ENCODE measurements at regions not wholly inside any gene's neighbourhood (a gene's known extent, or its start where the extent isn't known, plus 50 kb on each side); places are given as distances from the start of the nearest gene placed in this dataset.
"Not testable (repeated sequence)": the region's sequence is repeated elsewhere in the genome, so short reads cannot be mapped to it uniquely, and the experiment has no call there.

DNA sequence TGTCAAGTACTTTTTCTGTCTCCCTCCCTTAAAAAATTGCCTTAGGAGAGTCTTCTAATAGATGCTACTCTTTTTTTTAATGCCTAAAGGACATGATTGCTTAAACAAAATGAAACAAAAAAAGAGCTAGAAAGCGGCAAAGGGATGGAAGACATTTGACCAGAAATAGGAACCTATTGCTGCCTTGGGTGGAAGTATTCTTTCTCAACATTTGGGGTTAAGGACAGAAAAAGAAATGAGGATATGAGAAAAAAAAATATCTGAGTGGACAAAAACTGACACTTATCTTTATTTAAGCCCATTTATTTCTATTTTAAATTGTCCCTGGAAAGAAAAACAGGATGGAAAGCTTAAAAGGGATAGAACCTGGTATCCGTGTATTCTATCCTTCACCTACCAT lies 664.9 kb upstream of the CITED2 start:
- no peak for DNase-seq

GRCh38 chr6:140036196-140036595 lies 661.7 kb upstream of the CITED2 start:
- DNase-seq: no peak

- no peak for DNase-seq
These were observed 657.7 kb upstream of the CITED2 start for GRCh38 chr6:140032189-140032588.

- DNase-seq: no peak
These were observed 655.1 kb upstream of the CITED2 start for GRCh38 chr6:140029551-140029950.

GRCh38 chr6:140027219-140027618 lies 652.8 kb upstream of the CITED2 start:
- DNase-seq: no peak

DNA sequence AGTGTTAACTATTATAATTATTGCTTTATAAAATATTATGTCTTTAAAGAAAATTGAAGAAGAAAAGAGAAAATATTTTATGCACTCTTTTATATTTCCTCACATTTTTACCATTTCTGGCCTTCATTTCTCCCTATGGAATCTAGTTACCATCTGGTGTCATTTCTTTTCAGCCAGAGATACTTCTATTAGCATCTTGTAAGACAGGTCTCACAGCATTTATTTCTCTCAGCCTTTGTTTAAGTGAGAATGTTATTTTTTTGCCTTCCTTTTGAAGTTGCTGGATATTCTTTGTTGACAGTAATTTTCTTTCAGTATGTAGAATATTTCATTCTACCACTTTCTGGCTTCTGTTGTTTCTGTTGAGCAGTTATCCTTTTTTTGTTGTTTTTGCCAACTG lies 652.1 kb upstream of the CITED2 start:
- DNase-seq: no peak

- no peak for DNase-seq
These were observed 650.7 kb upstream of the CITED2 start for GRCh38 chr6:140025171-140025570.

DNA sequence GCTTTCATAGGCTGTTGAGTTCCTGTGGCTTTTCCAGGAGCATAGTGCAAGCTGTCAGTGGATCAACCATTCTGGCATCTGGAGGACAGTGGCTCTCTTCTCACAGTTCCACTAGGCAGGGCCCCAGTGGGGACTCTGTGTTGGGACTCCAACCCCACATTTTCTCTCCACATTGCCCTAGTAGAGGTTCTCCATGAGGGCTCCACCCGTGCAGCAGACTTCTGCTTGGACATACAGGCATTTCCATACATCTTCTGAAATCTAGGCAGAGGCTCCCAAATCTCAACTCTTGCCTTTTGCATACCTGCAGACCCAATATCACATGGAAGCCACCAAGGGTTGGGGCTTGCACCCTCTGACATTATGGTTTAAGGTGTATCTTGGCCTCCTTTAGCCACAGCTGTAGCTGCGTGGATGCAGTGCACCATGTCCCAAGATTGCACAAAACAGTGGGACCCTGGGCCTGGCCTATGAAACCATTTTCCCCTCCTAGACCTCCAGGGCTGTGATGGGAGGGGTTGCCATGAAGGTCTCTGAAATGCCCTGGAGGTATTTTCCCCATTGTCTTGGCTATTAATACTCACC lies 645.9 kb upstream of the CITED2 start:
- DNase-seq: no peak

DNA sequence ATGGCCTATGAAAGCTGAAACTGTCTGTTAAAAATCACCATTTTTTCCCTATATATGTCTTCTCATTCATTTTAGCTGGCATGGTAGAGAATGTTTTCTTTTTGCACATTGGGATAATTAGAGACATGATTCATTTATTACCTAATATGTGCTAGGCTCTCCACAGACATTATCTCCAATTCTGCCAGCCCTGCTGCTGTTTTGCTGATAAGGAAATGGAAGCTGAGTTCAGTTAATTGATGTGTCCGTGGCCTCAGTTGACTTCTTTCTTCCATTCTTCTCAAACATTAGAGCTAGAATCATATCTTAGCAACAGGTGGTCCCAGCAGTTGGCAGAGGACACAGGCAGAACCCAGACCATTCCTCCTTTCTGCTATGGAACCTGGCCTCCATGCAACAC lies 644.1 kb upstream of the CITED2 start:
- DNase-seq: no peak

- DNase-seq: no peak
These were observed 643.0 kb upstream of the CITED2 start for GRCh38 chr6:140017470-140017869.

- no peak for DNase-seq
These were observed 637.7 kb upstream of the CITED2 start for GRCh38 chr6:140012150-140012549.

DNA sequence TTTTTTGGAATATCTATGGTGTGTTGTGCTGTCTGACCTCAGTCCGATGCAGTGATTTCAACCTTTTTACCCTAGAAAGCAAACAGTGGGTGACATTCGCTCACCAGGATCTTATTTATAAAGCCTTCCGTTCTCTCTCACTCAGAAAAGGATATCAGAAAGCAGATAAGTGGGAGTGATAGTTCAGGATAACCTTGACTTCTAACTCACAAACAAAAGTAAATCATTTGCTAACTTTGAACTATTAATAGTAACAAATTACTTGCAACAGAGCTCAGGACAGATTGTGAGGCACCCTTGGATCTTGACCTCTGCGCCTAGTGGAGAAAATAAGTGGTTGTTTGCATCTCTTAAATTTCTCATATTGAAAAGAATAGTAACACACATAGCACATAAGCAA lies 637.1 kb upstream of the CITED2 start:
- DNase-seq: no peak

DNA sequence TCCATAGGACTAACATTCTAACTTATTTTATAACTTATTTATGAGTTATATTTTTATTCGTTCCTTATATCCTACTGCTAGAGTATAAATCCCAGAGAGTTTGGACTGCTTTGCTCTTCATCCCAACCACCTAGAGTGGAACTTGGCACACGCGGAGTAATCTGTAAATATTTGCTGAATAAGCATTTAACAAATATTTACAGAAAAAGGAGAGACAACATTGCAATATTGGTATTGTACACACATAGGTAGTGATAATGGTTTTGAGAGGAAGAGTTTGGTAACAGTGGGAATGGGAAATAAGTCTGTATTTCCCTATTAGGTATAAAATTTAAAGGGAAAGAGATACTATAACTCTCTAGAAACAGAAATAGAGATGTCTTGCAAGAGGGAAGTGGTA lies 634.8 kb upstream of the CITED2 start:
- DNase-seq: no peak

DNA sequence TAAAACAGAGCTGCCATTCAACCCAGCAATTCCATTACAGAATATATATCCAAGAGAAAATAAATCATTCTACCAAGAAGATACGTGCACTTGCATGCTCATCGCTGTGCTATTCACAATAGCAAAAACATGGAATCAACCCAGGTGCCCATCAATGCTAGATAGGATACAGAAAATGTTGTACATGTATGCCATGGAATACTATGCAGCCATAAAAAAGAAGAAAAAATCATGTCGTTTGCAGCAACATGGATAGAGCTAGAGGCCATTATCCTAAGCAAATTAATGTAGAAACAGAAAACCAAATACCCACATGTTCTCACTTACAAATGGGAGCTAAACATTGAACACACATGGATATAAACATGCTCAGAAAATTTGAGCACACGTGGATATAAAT lies 633.1 kb upstream of the CITED2 start:
- DNase-seq: no peak

DNA sequence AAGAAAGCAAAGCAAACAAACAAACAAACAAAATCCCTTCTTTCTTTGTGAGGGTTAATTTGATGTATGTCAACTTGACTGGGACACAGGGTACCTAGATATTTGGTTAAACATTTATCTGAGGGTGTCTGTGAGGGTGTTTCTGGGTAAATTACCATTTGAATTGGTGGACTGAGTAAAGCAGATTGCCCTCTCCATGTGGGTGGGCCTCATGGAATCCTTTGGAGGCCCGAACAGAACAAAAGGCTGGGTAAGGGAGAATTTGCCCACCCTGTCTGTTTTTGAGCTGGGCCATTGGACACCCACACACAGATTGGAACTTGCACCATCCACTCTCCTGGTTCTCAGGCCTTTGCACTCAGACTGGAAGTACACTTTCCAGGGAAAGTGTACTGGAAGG lies 628.8 kb upstream of the CITED2 start:
- no peak for DNase-seq

- no peak for DNase-seq
These were observed 628.1 kb upstream of the CITED2 start for GRCh38 chr6:140002396-140003022.

- DNase-seq: no peak
These were observed 627.4 kb upstream of the CITED2 start for GRCh38 chr6:140001821-140002341.

DNA sequence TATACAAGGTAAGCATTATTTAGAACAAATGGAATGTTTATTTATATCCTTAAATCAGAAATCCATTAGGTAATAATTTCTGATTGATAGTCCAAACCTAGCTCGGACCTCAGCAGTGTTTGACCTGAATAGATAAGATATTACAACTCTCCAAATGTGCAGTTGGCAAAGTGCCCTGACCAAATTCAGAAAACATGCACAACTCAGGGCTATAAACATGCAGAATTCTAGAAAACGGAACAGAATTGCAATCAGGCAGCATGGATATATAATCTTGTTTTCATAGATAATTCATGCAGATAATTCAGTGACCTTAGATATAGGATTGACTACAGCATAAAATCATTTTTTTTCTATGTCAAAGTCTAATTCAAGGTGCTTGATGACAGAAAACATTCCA lies 626.6 kb upstream of the CITED2 start:
- DNase-seq: no peak

DNA sequence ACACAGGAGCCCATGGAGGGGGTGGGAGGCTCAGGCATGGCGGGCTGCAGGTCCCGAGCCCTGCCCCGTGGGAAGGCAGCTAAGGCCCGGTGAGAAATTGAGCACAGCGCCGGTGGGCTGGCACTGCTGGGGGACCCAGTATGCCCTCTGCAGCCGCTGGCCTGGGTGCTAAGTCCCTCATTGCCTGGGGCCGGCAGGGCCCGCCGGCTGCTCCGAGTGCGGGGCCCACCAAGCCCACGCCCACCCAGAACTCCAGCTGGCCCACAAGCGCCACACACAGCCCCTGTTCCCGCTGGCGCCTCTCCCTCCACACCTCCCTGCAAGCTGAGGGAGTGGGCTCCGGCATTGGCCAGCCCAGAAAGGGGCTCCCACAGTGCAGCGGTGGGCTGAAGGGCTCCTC lies 625.2 kb upstream of the CITED2 start:
- DNase-seq: not testable (repeated sequence)

DNA sequence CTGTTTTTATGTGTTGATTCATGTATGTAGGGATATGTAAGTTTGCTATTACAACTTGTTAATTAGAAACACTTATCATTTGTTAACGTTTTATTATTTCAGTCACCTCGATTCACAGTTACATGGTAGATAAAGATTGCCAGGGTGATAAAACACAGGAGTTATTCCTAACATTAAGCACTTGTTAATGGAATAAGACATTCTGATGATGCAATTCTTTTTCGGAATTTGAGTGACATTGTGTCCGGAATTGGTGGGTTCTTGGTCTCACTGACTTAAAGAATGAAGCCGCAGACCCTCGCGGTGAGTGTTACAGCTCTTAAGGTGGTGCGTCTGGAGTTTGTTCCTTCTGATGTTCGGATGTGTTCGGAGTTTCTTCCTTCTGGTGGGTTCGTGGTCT lies 624.0 kb upstream of the CITED2 start:
- not testable (repeated sequence) for DNase-seq

GRCh38 chr6:139996253-139996834 lies 621.9 kb upstream of the CITED2 start:
- DNase-seq: peak; percentile 50

GRCh38 chr6:139994998-139995397 lies 620.5 kb upstream of the CITED2 start:
- DNase-seq: no peak

DNA sequence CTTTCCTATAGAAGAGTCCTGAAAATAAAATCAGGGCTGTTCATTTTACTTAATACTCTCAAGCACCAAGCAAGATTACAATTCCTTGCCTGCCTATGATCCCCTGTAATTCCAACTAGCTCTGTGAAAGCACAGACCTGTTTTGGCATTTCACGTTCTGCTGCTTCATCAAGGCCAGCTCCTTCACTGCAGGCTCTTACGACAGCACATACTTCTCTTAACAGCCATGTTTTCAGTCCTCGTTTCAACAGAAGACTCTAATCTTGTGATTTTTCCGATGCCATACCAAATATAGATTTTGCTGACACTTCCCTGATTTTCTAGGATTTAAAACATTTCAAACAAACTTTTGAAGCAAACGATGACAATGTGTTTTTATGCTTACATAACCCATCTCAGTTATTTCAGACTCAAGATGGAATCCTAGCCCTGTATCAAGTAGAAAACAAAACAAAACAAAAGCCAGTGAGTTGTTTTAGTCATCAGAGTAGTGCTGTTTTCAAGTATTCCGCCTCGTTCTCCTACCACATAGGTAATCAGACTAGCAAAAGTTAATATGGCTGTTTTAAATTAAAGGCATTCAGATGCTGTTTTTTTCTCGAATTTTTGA lies 616.5 kb upstream of the CITED2 start:
- DNase-seq: no peak

- DNase-seq: no peak
These were observed 615.7 kb upstream of the CITED2 start for GRCh38 chr6:139990026-139990686.
